Chondrocyte (in vitro differentiated cells): ENCODE measurements at regions not wholly inside any gene's neighbourhood (a gene's known extent, or its start where the extent isn't known, plus 50 kb on each side); places are given as distances from the start of the nearest gene placed in this dataset.

Experiments
- DNase-seq: peaks from one replicate; pipeline ENCODE4 v3.0.0; 2021; ENCODE audit warnings: mixed read lengths, low spot score
- H3K27ac Mint-ChIP-seq: one replicate; pipeline ENCODE4 v1.8.0; 2021; ENCODE audit warnings: mild to moderate bottlenecking, moderate library complexity, mixed read lengths; ENCODE audit not compliant: unreplicated experiment
- H3K27me3 Mint-ChIP-seq: 2 replicates; pipeline ENCODE4 v1.8.0; 2021; ENCODE audit warnings: low read depth, mixed read lengths
- H3K36me3 Mint-ChIP-seq: 2 replicates; pipeline ENCODE4 v1.8.0; 2021; ENCODE audit warnings: low read depth, mixed read lengths
- H3K4me1 Mint-ChIP-seq: 2 replicates; pipeline ENCODE4 v1.8.0; 2021; ENCODE audit warnings: low read depth, mild to moderate bottlenecking, mixed read lengths
- H3K4me3 Mint-ChIP-seq: one replicate; pipeline ENCODE4 v1.8.0; 2021; ENCODE audit warnings: mild to moderate bottlenecking, moderate library complexity, mixed read lengths; ENCODE audit not compliant: unreplicated experiment
- H3K9me3 Mint-ChIP-seq: 2 replicates; pipeline ENCODE4 v1.8.0; 2021; ENCODE audit warnings: low read depth, mixed read lengths
- CTCF ChIP-seq: fragments of 200-600 bp; sonication (generic); IDR thresholded peaks from 2 replicates; pipeline ENCODE4 v1.5.0; 2021; ENCODE audit warnings: antibody characterized with exemption, mild to moderate bottlenecking, moderate library complexity

GRCh38 chr5:100421360-100421759 lies 113.8 kb upstream of the FAM174A start:
- Mint-ChIP-seq H3K36me3 (peaks cover 2% of the 10 kb centered on the region), H3K4me3 (no peak overlapping the region), H3K27me3 (no peaks in the 10 kb centered on the region), H3K9me3 (peaks cover 17% of the 10 kb centered on the region), H3K4me1 (peaks cover 14% of the 10 kb centered on the region), H3K27ac (no peak overlapping the region)
- TF ChIP-seq CTCF = no peak
- DNase-seq = no peak

GRCh38 chr5:100418231-100418630 lies 116.9 kb upstream of the FAM174A start:
- no peak overlapping the region for H3K4me3 Mint-ChIP-seq
- no peak overlapping the region for H3K27ac Mint-ChIP-seq
- no peaks in the 10 kb centered on the region for H3K36me3 Mint-ChIP-seq
- TF ChIP-seq CTCF = no peak
- H3K27me3 Mint-ChIP-seq = no peaks in the 10 kb centered on the region
- no peak for DNase-seq
- peaks cover 3% of the 10 kb centered on the region for H3K4me1 Mint-ChIP-seq
- H3K9me3 Mint-ChIP-seq = peaks cover under 1% of the 10 kb centered on the region

- H3K27ac Mint-ChIP-seq = no peak overlapping the region
- peaks cover 3% of the 10 kb centered on the region for H3K27me3 Mint-ChIP-seq
- no peak overlapping the region for H3K4me3 Mint-ChIP-seq
- H3K36me3 Mint-ChIP-seq = no peaks in the 10 kb centered on the region
- H3K4me1 Mint-ChIP-seq = no peaks in the 10 kb centered on the region
- no peaks in the 10 kb centered on the region for H3K9me3 Mint-ChIP-seq
- no peak for TF ChIP-seq CTCF
- no peak for DNase-seq
Measured at GRCh38 chr5:100409660-100410151, 125.5 kb upstream of the FAM174A start.

- no peak for TF ChIP-seq CTCF
- H3K4me1 Mint-ChIP-seq = peaks cover 4% of the 10 kb centered on the region
- H3K4me3 Mint-ChIP-seq = no peak overlapping the region
- peaks cover 3% of the 10 kb centered on the region for H3K27me3 Mint-ChIP-seq
- no peaks in the 10 kb centered on the region for H3K36me3 Mint-ChIP-seq
- H3K27ac Mint-ChIP-seq = no peak overlapping the region
- H3K9me3 Mint-ChIP-seq = no peaks in the 10 kb centered on the region
- no peak for DNase-seq
Measured at GRCh38 chr5:100407053-100407452, 128.1 kb upstream of the FAM174A start.

- no peak for DNase-seq
- peaks cover 6% of the 10 kb centered on the region for H3K4me1 Mint-ChIP-seq
- no peaks in the 10 kb centered on the region for H3K36me3 Mint-ChIP-seq
- peaks cover under 1% of the 10 kb centered on the region for H3K27me3 Mint-ChIP-seq
- no peak overlapping the region for H3K4me3 Mint-ChIP-seq
- no peaks in the 10 kb centered on the region for H3K9me3 Mint-ChIP-seq
- H3K27ac Mint-ChIP-seq = no peak overlapping the region
- no peak for TF ChIP-seq CTCF
Measured at GRCh38 chr5:100406640-100407039, 128.5 kb upstream of the FAM174A start.
